H9 (cell line): ENCODE measurements at regions not wholly inside any gene's neighbourhood (a gene's known extent, or its start where the extent isn't known, plus 50 kb on each side); places are given as distances from the start of the nearest gene placed in this dataset.
A peak's percentile ranks its signal among the peaks of the same experiment; 100 is the strongest.

Experiments
- DNase-seq: peaks from one replicate; pipeline ENCODE4 v3.0.0-alpha.2; 2017
- H2AFZ ChIP-seq: one replicate; pipeline ENCODE4 v1.6.1; 2013; ENCODE audit warnings: mild to moderate bottlenecking, low read length, control low read depth, moderate library complexity
- H2AK5ac ChIP-seq: 2 replicates; pipeline ENCODE4 v1.6.1; 2013; ENCODE audit warnings: low read length, control low read depth, mixed read lengths; ENCODE audit not compliant: insufficient read length
- H2BK120ac ChIP-seq: one replicate; pipeline ENCODE4 v1.6.1; 2013; ENCODE audit warnings: low read depth, mild to moderate bottlenecking, low read length, control low read depth, inconsistent platforms; ENCODE audit not compliant: poor library complexity, severe bottlenecking
- H2BK12ac ChIP-seq: 2 replicates; pipeline ENCODE4 v1.6.1; 2013; ENCODE audit warnings: low read length, control low read depth, mixed read lengths, low read depth; ENCODE audit not compliant: insufficient read length
- H2BK15ac ChIP-seq: 2 replicates; pipeline ENCODE4 v1.6.1; 2013; ENCODE audit warnings: low read depth, low read length, control low read depth
- H2BK20ac ChIP-seq: one replicate; pipeline ENCODE4 v1.6.1; 2013; ENCODE audit warnings: low read depth, mild to moderate bottlenecking, low read length, control low read depth, inconsistent platforms; ENCODE audit not compliant: poor library complexity, severe bottlenecking
- H2BK5ac ChIP-seq: 2 replicates; pipeline ENCODE4 v1.6.1; 2013; ENCODE audit warnings: low read length, control low read depth, mixed read lengths; ENCODE audit not compliant: insufficient read length
- H3K14ac ChIP-seq: 2 replicates; pipeline ENCODE4 v1.6.1; 2013; ENCODE audit warnings: low read length, control low read depth; ENCODE audit not compliant: insufficient read depth
- H3K18ac ChIP-seq: 2 replicates; pipeline ENCODE4 v1.6.1; 2013; ENCODE audit warnings: low read depth, mild to moderate bottlenecking, mixed read lengths, low read length, control low read depth; ENCODE audit not compliant: insufficient read length
- H3K23ac ChIP-seq: 2 replicates; pipeline ENCODE4 v1.6.1; 2013; ENCODE audit warnings: low read length, control low read depth, mixed read lengths, low read depth; ENCODE audit not compliant: insufficient read length
- H3K23me2 ChIP-seq: 2 replicates; pipeline ENCODE4 v1.6.1; 2013; ENCODE audit warnings: low read depth, mild to moderate bottlenecking, mixed read lengths, low read length, control low read depth; ENCODE audit not compliant: insufficient read length, poor library complexity, severe bottlenecking
- H3K27ac ChIP-seq: 2 replicates; pipeline ENCODE4 v1.5.1; 2013; ENCODE audit warnings: low read length, control low read depth, mixed read lengths, low read depth; ENCODE audit not compliant: insufficient read length
- H3K27me3 ChIP-seq: 2 replicates; pipeline ENCODE4 v1.6.1; 2013; ENCODE audit warnings: low read length, control low read depth, inconsistent platforms; ENCODE audit not compliant: insufficient read depth
- H3K4ac ChIP-seq: 2 replicates; pipeline ENCODE4 v1.6.1; 2013; ENCODE audit warnings: low read depth, mild to moderate bottlenecking, control low read depth, inconsistent platforms, low read length, moderate library complexity
- H3K4me1 ChIP-seq: 2 replicates; pipeline ENCODE4 v1.6.1; 2013; ENCODE audit warnings: low read length, control low read depth, inconsistent platforms; ENCODE audit not compliant: insufficient read depth
- H3K4me2 ChIP-seq: 2 replicates; pipeline ENCODE4 v1.6.1; 2013; ENCODE audit warnings: low read length, control low read depth, mixed read lengths; ENCODE audit not compliant: insufficient read length, insufficient read depth
- H3K56ac ChIP-seq: 2 replicates; pipeline ENCODE4 v1.6.1; 2013; ENCODE audit warnings: low read depth, mild to moderate bottlenecking, mixed read lengths, low read length, control low read depth; ENCODE audit not compliant: insufficient read length
- H3K79me1 ChIP-seq: 2 replicates; pipeline ENCODE4 v1.6.1; 2013; ENCODE audit warnings: low read depth, mild to moderate bottlenecking, moderate library complexity, low read length, control low read depth, inconsistent platforms; ENCODE audit not compliant: insufficient read depth, poor library complexity, severe bottlenecking
- H3K79me2 ChIP-seq: 2 replicates; pipeline ENCODE4 v1.6.1; 2013; ENCODE audit warnings: low read length, control low read depth, inconsistent platforms; ENCODE audit not compliant: insufficient read depth
- H3K9ac ChIP-seq: 2 replicates; pipeline ENCODE4 v1.6.1; 2013; ENCODE audit warnings: low read length, control low read depth, mixed read lengths; ENCODE audit not compliant: insufficient read length; ENCODE audit errors: extremely low read depth
- H3K9me3 ChIP-seq: one replicate; pipeline ENCODE4 v1.6.1; 2013; ENCODE audit warnings: low read depth, low read length, inconsistent platforms; ENCODE audit not compliant: control insufficient read depth
- H3T11ph ChIP-seq: one replicate; pipeline ENCODE4 v1.6.1; 2013; ENCODE audit warnings: mild to moderate bottlenecking, low read length, control low read depth, inconsistent platforms
- H4K20me1 ChIP-seq: one replicate; pipeline ENCODE4 v1.6.1; 2013; ENCODE audit not compliant: control insufficient read depth, insufficient read length, insufficient read depth
- H4K5ac ChIP-seq: 2 replicates; pipeline ENCODE4 v1.6.1; 2013; ENCODE audit warnings: low read depth, mild to moderate bottlenecking, mixed read lengths, low read length, control low read depth; ENCODE audit not compliant: insufficient read length
- H4K8ac ChIP-seq: replicated peaks from 2 replicates; pipeline ENCODE4 v1.6.1; 2013; ENCODE audit warnings: low read length, control low read depth, mixed read lengths, low read depth; ENCODE audit not compliant: insufficient read length
- H4K91ac ChIP-seq: 2 replicates; pipeline ENCODE4 v1.6.1; 2013; ENCODE audit warnings: low read depth, mild to moderate bottlenecking, moderate library complexity, mixed read lengths, low read length, control low read depth; ENCODE audit not compliant: insufficient read length
- H3K27ac Mint-ChIP-seq, 3 experiments: 2 replicates in 2 of 3; 3 replicates in 1 of 3; pipeline ENCODE4 v1.8.0; 2020 to 2021; ENCODE audit warnings: mixed read lengths in 3 of 3, mild to moderate bottlenecking in 1 of 3, moderate library complexity in 1 of 3
- H3K27me3 Mint-ChIP-seq: 2 replicates; pipeline ENCODE4 v1.8.0; 2021; ENCODE audit warnings: low read depth, mild to moderate bottlenecking, moderate library complexity, mixed read lengths
- H3K36me3 Mint-ChIP-seq, 3 experiments: 2 replicates in 2 of 3; 3 replicates in 1 of 3; pipeline ENCODE4 v1.8.0; 2020 to 2021; ENCODE audit warnings: low read depth in 3 of 3, mixed read lengths in 3 of 3; ENCODE audit not compliant: insufficient read depth in 1 of 3
- H3K4me1 Mint-ChIP-seq, 2 experiments: 2 replicates each; pipeline ENCODE4 v1.8.0; 2020; ENCODE audit warnings: mixed read lengths in 2 of 2
- H3K4me3 Mint-ChIP-seq, 2 experiments: 2 replicates in 1 of 2; 3 replicates in 1 of 2; pipeline ENCODE4 v1.8.0; 2020 to 2021; ENCODE audit warnings: mild to moderate bottlenecking in 2 of 2, mixed read lengths in 2 of 2, moderate library complexity in 1 of 2
- H3K9me3 Mint-ChIP-seq, 2 experiments: 2 replicates in 1 of 2; 3 replicates in 1 of 2; pipeline ENCODE4 v1.8.0; 2020; ENCODE audit warnings: mild to moderate bottlenecking in 2 of 2, mixed read lengths in 2 of 2, moderate library complexity in 1 of 2
- WGBS: extraction: QIAGEN DNeasy Blood & Tissue Kit; methylation state at CpG from one replicate; pipeline ENCODE4 v1.1.7; 2013; ENCODE audit warnings: missing lambda C conversion rate, low lambda C conversion rate, mixed read lengths; ENCODE audit not compliant: insufficient read length; ENCODE audit errors: extremely low coverage; 5-methylcytosine and 5-hydroxymethylcytosine counted together
- TF ChIP-seq, protein P1 (sequence below): fragments of 200-600 bp; sonication (generic); conservative IDR thresholded peaks from 3 replicates; pipeline ENCODE4 v1.8.0; 2021; ENCODE audit warnings: antibody characterized with exemption, mild to moderate bottlenecking

GRCh38 chr4:182083671-182084410, 159.4 kb upstream of the TENM3 start:
- H3K79me2 ChIP-seq = peaks cover 3% of the 10 kb centered on the region; the same call in 1 of the 2 replicates
- no peaks in the 10 kb centered on the region for H3K27me3 ChIP-seq
- peak overlapping the region; percentile 54; the same call in 1 of the 2 replicates for H3K14ac ChIP-seq
- H3K27ac ChIP-seq = peak overlapping the region; percentile 65
- no peaks in the 10 kb centered on the region for H3K9me3 ChIP-seq
- no peak overlapping the region for H2BK120ac ChIP-seq
- Mint-ChIP-seq H3K4me3 (peak overlapping the region in 1 of 2 experiments; percentile 50; a peak in 2 of 5 replicates), H3K27ac (peak overlapping the region; percentile 66 to 95 (median 88); a peak in 6 of 7 replicates), H3K36me3 (peaks cover 0 to 5% (median 1%) of the 10 kb centered on the region in 3 experiments; a peak in 2 of 7 replicates), H3K4me1 (peaks cover 55 to 65% of the 10 kb centered on the region in 2 experiments), H3K9me3 (no peaks in the 10 kb centered on the region; a peak in 1 of 5 replicates), H3K27me3 (no peaks in the 10 kb centered on the region)
- H2BK5ac ChIP-seq = no peak overlapping the region
- H3K56ac ChIP-seq = no peak overlapping the region
- peak overlapping the region; percentile 75 for H2BK20ac ChIP-seq
- no peak overlapping the region for H3K23ac ChIP-seq
- WGBS = no CpG with 5 or more reads among the region's 8 CpGs
- no peaks in the 10 kb centered on the region for H4K20me1 ChIP-seq
- H2AFZ ChIP-seq = peak overlapping the region; percentile 40
- peaks cover 14% of the 10 kb centered on the region; the same call in 1 of the 2 replicates for H3K4me1 ChIP-seq
- no peak overlapping the region for H3K18ac ChIP-seq
- H4K8ac ChIP-seq = no peak overlapping the region
- no peak overlapping the region for H4K5ac ChIP-seq
- TF ChIP-seq, protein P1, sequence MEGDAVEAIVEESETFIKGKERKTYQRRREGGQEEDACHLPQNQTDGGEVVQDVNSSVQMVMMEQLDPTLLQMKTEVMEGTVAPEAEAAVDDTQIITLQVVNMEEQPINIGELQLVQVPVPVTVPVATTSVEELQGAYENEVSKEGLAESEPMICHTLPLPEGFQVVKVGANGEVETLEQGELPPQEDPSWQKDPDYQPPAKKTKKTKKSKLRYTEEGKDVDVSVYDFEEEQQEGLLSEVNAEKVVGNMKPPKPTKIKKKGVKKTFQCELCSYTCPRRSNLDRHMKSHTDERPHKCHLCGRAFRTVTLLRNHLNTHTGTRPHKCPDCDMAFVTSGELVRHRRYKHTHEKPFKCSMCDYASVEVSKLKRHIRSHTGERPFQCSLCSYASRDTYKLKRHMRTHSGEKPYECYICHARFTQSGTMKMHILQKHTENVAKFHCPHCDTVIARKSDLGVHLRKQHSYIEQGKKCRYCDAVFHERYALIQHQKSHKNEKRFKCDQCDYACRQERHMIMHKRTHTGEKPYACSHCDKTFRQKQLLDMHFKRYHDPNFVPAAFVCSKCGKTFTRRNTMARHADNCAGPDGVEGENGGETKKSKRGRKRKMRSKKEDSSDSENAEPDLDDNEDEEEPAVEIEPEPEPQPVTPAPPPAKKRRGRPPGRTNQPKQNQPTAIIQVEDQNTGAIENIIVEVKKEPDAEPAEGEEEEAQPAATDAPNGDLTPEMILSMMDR = no peak
- H2BK15ac ChIP-seq = no peak overlapping the region
- H3K23me2 ChIP-seq = no peaks in the 10 kb centered on the region
- H3K4ac ChIP-seq = no peak overlapping the region
- H4K91ac ChIP-seq = no peak overlapping the region
- H2BK12ac ChIP-seq = no peak overlapping the region
- no peak overlapping the region for H2AK5ac ChIP-seq
- DNase-seq = no peak
- H3K9ac ChIP-seq = peak overlapping the region; percentile 87
- no peaks in the 10 kb centered on the region for H3K79me1 ChIP-seq
- peak overlapping the region; percentile 79 for H3K4me2 ChIP-seq
- no peak overlapping the region for H3T11ph ChIP-seq
